CD4-positive, alpha-beta T cell treated with Interleukin-17A for 1 hour (primary cell): ENCODE measurements at regions not wholly inside any gene's neighbourhood (a gene's known extent, or its start where the extent isn't known, plus 50 kb on each side); places are given as distances from the start of the nearest gene placed in this dataset.
"Not testable (repeated sequence)": the region's sequence is repeated elsewhere in the genome, so short reads cannot be mapped to it uniquely, and the experiment has no call there.

Experiments used
- DNase-seq: peaks from one replicate; pipeline ENCODE4 v3.0.0-alpha.2; 2020

DNA sequence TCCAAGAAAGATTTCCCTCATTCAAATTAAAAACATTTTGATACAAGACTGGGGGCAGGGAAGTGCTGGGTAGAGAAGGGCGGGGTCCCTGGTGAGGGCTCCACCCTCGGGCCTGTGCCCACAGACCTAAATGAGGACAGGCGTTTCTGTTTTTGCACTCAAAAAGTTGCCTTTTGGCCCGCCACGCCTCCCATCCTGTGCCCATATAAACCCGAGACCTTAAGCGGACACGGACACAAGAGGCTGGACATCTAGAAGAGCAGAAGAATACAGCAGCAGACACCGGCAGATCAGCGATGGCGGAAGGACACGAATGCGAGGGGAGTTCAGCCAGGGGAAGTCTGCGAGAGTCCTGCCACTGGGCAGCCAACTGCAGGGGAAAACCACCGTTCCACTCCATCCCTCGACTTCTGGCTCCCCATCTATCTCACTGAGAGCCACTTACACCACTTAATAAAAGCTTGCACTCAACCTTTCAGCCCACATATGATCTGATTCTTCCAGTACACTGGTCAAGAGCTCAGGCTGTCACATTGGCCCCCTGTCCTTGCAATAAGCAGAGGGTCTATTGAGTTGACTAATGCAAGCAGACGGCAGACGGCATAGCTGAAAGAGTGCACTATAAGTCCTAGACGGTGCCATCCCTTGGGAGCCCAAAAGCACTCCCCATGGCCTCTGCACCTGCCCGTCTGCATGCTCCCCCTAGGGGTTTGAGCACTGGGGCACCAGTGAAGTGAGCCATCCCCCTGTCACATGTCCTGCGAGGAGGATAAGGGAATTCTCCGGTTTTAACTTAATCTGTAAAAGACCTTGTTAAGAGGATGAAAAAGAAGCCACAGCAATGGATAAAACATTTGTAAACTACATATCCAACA lies 181.8 kb upstream of the PRSS1 start:
- no peak for DNase-seq

DNA sequence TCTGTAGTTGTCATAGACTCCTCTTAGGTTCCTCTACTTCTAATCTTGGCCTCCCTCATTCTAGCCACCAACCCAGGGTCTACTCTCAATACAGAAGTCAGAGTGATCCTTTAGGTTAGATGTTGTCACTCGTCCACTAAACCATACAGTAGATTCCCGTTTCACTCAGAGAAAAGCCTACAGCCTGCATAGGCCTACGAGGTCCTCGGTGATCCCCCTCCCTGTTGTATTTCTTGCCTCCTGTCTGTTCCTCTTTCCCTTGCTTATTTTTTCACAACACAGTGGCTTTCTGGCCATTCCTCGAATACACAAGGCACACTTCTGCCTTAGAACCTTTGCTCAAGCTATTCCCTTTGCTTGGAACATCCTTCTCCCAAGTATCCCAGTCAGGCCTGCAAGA lies 183.0 kb upstream of the PRSS1 start:
- DNase-seq: no peak

DNA sequence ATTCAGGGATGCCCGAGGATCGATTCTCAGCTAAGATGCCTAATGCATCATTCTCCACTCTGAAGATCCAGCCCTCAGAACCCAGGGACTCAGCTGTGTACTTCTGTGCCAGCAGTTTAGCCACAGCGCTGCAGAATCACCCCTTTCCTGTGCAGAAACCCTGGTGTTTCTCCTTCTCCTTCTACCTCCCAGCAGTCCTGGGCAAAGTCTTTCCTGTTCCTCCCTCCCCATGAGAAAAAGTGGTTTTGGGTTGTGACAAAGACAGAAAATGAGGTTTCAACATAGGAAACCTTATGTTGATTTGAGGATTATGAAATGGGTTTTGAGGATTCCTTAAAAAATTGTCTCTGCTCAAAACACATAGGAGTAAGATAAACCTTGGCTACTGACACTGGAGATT lies 185.1 kb upstream of the PRSS1 start:
- DNase-seq: not testable (repeated sequence)

DNA sequence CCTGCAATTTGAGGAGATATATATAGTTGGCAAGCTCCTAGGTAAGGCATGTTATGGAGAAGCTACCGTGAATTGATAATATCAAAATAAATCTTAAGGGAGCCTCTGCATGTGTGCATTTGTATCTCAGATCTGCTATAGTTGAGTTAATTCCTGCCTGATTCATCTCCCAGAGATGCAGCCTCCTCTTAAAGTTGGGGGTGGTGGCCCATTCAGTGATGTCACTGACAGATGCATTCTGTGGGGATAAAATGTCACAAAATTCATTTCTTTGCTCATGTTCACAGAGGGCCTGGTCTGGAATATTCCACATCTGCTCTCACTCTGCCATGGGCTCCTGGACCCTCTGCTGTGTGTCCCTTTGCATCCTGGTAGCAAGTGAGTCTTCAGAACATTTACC lies 185.8 kb upstream of the PRSS1 start:
- DNase-seq: no peak

DNA sequence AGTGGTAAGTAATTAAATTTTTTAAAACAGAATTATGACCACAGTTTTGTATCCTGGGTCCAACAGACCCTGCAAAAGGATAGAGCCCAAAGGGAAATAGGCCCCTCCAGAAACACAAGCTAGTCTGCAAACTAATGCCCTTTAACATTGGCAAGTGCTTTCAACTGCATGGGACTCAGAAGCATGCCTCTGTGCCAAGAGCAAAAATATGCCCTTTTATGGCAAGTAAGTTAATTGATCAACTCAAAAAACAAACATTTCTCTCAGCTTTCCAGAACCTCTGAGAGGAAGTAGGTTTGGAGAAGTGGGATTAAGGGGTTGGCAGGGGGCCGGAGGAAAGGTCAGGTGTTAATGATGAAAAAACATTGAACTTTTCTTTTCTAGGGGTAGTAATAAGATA lies 186.6 kb upstream of the PRSS1 start:
- no peak for DNase-seq

DNA sequence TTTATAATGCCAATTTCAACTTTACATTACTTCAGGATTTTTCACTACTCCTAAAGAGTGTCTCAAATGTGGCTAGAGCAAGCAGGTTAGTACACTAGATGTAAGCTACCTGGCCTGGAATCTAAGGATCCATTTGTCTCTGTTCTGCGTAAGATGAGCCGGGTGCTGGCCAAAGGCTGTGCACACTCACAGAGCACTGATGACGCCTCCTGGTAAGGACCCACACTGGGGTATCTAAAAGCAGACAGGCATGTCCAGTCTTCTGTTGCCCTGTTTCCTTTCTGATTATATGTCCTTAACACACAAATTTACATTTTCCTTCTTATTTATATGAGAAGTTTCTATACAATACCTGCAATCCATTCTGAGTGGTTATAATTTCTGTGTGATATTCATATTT lies 187.9 kb upstream of the PRSS1 start:
- not testable (repeated sequence) for DNase-seq

DNA sequence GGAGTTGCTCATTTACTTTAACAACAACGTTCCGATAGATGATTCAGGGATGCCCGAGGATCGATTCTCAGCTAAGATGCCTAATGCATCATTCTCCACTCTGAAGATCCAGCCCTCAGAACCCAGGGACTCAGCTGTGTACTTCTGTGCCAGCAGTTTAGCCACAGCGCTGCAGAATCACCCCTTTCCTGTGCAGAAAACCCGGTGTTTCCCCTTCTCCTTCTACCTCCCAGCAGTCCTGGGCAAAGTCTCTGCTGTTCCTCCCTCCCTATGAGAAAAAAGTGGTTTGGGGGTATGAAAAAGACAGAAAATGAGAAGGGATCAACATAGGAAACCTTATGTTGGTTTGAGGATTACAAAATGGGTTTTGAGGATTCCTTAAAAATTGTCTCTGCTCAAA lies 188.5 kb upstream of the PRSS1 start:
- not testable (repeated sequence) for DNase-seq

DNA sequence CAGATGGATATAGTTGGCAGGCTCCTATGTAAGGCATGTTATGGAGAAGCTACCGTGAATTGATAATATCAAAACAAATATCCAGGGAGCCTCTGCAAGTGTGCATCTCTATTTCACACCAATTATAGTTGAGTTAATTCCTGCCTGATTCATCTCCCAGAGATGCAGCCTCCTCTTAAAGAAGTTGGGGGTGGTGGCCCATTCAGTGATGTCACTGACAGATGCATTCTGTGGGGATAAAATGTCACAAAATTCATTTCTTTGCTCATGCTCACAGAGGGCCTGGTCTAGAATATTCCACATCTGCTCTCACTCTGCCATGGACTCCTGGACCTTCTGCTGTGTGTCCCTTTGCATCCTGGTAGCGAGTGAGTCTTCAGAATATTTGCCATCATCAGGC lies 189.1 kb upstream of the PRSS1 start:
- DNase-seq: no peak

DNA sequence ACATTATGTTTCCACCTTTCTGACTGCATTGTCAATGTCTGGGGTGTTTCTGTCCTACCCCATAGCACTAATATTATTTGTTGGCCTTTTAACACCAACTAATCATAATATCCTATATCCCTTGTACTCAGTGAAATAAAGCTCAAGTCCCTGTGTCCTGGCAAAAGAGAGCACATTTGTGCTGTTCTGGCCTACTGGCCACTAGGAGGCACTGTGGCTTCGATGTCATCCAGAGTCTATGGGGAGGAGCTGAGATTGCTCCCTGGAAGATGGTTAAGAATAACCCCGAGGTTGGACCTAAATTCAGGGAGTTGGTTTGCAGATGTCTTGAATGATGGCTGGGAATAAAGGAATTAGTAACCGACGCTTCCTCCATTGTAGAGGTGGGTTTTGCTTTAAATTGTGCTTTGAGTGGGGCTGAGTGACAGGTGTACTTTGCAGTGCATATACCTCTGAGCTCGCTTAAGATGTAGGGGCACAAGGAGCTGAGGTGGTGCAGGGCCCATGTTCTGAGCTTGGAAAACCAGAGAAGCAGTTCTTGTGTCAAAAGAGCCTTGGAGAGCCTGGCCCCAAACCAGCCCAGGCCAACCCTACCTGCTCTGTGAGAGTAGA lies 191.2 kb upstream of the PRSS1 start:
- peak; percentile 58 for DNase-seq

DNA sequence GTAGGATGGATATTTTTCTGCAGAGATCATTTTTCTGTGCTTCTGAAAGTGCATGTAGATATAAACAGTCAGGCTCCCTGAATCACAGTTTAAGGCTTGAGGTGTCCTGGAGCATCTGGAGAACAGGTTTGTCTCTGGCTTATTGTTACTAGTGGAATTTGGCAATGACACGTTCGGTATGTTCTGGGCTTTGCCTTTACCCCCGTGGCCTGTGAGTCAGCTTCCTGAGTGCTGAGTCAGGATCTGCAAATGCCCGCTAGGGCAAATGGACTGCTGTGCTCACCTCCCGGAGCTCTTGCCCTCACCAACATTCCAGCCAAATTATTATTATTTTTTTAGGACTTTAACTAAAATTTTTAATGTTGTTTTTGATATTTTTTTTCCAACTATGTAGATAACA lies 192.5 kb upstream of the PRSS1 start:
- no peak for DNase-seq

DNA sequence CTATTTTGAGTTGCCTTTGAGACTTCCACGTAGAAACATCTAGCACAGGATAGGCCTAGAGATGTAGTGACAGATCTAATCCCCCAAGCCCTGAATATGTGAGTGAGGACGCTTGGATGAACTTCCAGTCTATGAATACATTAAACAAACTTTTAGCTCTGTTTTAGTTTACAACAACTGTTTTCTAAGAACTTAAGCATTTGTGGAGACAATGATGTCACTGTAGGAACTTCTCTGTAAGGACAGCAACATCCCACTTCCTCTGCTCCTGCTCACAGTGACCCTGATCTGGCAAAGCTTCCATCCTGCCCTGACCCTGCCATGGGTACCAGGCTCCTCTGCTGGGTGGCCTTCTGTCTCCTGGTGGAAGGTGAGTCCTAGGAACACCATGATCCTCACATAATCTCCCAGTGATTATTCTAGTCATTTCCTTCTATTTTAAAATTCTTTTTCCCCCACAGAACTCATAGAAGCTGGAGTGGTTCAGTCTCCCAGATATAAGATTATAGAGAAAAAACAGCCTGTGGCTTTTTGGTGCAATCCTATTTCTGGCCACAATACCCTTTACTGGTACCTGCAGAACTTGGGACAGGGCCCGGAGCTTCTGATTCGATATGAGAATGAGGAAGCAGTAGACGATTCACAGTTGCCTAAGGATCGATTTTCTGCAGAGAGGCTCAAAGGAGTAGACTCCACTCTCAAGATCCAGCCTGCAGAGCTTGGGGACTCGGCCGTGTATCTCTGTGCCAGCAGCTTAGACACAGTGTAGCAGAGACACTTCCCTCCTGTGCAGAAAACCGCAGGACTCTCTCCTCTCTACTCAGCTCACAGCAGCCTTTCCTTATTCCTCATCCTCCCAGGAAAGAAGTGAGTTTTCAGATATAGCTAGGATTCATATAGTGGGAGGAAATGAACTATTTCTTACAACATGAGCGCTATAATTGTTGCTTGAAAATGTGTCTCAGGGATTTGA lies 194.4 kb upstream of the PRSS1 start:
- DNase-seq: no peak

DNA sequence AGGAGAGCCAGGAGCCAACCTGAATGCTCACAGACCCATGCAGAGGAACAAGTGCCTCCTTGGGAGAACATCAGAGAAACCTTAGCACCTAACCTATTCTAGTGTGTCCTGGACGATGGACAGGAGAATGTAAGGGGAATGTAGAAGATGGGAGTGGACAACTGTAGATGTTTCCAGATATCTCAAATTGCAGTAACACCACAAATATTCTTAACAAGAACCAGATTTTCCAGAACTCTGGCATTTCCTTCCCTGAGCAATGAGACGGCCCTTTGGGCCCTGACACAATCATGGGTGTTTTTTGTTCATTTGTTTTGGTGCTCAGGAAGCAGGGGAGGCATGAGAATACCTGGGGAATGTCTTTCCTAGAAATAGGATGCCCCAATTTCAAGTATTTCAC lies 196.1 kb upstream of the PRSS1 start:
- DNase-seq: no peak

DNA sequence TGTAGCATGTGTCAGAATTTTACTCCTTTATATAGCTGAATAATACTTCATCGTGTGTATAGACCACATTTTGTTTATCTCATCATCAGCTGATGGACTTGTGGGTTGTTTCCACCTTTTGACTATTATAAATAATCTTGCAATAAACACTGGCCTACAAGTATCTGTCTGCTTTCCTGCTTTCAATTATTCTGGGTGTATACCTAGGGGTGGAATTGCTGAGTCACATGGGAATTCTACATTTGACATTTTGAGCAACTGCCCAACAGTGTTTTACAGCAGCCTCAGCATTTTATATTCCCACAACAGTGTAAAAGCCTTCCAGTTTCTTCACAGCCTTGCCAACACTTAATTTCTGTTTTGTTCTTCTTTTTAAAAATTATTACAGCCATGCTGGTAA lies 200.3 kb upstream of the PRSS1 start:
- DNase-seq: no peak

DNA sequence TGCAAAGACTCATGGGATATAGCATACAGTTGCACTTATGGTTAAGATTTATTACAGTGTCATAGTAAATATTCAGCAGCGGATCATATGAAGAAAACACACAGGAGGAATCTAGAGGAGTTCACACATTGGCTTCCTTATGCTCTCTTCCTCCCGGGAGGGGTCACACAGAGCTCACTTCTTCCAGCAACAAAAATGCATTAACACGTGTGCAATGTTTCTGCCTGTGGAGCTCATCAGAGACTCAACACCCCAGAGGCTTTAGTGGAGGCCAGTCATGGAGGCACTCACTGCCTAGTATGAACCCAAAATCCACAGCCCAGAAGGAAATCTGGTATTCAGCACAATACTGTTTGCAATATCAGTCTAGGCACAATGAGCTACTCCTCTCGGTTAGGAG lies 202.8 kb upstream of the PRSS1 start:
- no peak for DNase-seq

DNA sequence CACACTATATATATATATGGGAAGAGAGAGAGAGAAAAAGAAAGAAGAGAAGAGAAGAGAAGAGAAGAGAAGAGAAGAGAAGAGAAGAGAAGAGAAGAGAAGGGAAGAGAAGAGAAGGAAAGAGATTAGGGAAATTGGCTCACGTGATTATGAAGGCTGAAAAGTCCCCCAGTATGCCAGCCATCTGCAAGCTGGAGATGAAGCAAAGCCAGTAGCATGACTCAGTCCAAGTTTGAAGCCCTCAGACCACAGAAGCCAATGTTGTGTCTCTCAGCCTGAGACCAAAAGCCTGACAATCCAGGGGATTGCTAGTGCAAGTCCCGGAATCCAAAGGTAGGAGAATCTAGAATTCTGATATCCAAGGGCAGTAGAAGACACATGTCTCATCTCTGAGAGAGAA lies 206.3 kb upstream of the PRSS1 start:
- no peak for DNase-seq

DNA sequence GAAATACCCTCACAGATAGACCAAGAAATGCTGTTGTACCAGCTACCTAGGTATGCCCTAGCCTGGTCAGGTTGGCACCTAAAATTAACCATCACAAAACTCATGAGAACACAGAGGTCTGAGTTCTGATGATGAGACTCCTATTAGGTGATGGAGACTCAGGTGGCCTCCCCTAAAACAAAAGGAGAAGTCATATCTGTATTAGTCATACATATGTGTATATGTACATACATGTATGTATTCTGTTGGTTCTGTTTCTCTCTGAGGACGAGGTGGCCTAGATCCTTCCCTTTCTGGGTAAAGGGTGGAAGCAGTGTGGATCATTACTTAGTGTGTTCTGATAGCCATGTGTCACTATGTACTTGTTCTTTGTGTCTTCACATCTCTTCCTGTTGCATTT lies 207.2 kb upstream of the PRSS1 start:
- DNase-seq: no peak

DNA sequence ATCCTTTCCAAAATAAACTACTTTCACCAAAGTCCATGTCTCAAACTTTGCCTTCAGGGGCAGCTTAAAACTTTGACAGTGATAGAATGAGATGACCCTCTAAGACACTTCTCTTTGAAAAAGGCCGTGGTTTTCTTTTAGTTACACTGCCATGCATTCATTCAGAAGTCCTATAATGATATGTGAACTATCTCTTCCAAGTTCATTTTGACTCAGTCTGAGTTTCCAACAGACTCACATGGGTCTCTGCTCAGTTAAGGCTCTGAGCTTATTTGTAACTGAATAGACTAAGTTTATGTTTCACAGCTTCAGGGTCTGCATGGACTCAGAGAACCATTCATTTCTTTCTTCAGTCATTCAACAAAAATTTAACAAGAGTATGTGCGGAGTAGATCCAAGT lies 208.9 kb upstream of the PRSS1 start:
- DNase-seq: no peak

DNA sequence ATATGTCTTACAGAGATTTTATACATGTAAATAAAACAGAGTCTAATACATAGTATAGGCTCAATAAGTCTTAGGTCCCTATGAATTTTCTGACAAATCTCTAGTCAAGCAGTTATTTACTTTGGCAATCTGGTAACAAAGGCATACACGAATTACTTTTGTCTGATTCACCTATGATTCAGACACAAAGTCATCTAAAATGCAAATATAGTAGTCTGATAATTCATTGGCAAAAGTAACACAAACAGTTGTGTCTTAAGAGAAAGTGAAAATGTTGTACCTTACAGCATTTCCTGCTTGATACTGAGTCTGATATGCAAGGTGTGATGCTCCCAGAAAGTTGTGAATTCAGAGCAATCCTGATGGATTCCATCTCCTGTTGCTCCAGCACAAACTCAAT lies 209.4 kb upstream of the PRSS1 start:
- no peak for DNase-seq

DNA sequence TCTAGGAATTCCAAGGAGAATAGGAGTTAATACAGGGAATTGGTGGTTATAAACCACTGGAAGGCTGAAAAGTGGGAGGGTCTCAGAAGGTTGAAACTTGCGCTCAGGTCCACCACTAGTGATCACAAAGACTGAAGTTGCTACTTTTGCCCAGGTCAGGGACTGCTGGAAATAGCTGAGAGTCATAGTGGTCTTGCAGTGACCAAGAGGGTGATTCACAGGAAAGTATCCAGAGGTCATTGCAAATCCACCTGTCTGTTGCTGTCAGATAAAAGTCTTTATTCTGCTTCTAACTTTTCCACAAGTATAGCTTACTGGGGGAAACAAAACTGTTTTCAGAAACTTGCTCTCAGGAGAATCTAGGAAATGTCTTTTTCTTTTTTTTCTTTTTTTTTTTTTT lies 211.5 kb upstream of the PRSS1 start:
- DNase-seq: no peak

DNA sequence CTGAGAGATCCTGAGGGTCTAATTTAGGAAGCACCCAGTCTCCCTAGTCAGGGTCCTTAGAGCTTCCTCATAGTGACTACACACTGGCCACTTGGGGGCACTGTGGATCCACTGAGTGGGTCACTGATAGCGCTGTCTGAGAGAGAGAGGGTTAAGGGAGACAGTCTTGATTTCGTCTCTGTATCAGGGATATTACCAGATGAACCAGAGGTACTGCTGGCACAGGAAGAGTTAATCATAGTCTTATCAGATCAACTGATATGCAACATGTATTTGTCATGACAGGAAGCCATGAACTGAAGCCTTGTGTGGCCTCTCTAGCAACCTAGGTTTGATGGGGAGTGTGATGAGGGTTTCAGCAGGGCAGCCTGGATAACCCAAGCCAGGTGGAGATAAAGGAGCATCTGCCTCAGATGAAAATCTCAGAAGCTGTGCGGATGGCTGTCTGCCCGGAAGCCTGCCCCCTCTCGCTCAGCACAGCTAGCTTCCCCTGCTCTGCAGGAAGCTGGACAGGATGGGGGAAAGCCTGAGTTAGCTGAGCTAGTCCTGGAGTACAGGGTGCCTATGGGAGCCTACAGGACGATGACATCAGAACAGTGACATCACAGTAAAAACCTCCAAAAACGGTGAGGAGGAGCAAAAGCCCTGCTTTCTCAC lies 214.0 kb upstream of the PRSS1 start:
- peak; percentile 76 for DNase-seq

DNA sequence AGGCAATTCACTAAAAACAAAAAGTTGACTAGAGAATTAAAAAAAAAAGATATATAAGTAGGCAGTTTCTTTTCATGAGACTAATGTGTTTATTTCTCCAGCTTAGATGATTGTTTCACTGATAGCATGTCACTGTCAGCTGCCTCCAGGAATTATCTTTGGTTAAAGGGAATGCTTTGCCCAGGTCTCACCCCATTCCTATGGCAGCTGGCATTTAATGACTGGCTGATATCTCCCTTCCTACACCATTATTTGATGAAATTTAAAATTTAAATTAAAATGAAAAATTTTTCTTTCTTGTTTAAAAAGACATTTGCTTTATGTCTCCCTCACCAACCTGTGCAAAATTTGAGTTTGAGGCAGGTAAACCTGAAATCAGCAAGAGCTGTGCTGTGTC lies 214.5 kb upstream of the PRSS1 start:
- no peak for DNase-seq

DNA sequence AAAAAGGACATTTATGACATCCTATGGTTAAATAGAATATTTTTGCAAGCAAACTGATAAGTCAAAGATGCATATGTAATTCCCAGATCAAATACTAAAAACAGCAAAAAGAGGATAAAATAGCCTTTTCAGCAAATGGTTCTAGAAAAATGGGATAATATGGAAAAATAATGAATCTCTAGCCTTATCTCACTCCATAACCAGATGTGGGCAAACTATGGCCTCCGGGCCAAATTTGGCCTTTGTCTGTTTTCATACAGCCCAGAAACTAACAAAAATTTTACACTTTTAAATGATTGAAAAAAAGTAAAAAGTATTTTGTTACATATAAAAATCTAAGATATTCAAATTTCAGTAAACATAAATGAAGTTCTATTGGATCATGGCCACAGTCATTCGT lies 215.4 kb upstream of the PRSS1 start:
- DNase-seq: no peak

DNA sequence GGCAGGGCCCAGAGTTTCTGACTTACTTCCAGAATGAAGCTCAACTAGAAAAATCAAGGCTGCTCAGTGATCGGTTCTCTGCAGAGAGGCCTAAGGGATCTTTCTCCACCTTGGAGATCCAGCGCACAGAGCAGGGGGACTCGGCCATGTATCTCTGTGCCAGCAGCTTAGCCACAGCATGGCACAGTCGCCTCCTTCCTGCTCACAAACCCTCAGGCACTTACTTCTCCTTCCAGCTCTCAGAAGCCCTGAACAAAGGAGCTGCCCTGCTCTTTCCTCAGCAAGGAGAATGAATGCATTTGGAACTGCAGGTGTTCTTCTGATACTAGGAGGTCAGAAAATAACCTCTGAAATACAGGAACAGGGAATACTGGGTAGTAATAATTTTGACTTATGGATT lies 219.7 kb upstream of the PRSS1 start:
- no peak for DNase-seq
